ENCODE measurements at regions not wholly inside any gene's neighbourhood (a gene's known extent, or its start where the extent isn't known, plus 50 kb on each side); places are given as distances from the start of the nearest gene placed in this dataset.

DNA sequence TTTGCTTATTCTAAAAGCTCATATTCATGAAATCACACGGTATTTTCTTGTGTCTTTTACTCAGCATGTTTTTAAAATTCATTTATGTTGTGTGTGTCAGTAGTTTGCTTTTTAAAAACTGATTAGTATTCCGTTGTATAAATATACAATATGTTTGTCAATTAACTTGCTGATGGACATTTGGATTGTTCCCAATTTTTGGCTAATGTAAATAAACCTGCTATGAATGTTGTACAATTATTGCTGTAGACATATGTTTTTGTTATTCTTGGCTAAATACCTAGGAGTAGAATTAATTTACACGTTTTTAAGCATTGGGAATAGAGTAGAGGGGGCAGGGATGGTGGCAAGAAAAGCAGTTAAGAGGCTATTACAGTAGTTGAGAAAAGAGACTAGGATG lies 199.5 kb upstream of the CCL2 start:
- TF ChIP-seq, protein P1, sequence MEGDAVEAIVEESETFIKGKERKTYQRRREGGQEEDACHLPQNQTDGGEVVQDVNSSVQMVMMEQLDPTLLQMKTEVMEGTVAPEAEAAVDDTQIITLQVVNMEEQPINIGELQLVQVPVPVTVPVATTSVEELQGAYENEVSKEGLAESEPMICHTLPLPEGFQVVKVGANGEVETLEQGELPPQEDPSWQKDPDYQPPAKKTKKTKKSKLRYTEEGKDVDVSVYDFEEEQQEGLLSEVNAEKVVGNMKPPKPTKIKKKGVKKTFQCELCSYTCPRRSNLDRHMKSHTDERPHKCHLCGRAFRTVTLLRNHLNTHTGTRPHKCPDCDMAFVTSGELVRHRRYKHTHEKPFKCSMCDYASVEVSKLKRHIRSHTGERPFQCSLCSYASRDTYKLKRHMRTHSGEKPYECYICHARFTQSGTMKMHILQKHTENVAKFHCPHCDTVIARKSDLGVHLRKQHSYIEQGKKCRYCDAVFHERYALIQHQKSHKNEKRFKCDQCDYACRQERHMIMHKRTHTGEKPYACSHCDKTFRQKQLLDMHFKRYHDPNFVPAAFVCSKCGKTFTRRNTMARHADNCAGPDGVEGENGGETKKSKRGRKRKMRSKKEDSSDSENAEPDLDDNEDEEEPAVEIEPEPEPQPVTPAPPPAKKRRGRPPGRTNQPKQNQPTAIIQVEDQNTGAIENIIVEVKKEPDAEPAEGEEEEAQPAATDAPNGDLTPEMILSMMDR (IDR thresholded peaks at IDR 0.05), result no peak
- no peak for TF ChIP-seq POLR2A (IDR thresholded peaks at IDR 0.05)
